ENCODE measurements at regions not wholly inside any gene's neighbourhood (a gene's known extent, or its start where the extent isn't known, plus 50 kb on each side); places are given as distances from the start of the nearest gene placed in this dataset.

DNA sequence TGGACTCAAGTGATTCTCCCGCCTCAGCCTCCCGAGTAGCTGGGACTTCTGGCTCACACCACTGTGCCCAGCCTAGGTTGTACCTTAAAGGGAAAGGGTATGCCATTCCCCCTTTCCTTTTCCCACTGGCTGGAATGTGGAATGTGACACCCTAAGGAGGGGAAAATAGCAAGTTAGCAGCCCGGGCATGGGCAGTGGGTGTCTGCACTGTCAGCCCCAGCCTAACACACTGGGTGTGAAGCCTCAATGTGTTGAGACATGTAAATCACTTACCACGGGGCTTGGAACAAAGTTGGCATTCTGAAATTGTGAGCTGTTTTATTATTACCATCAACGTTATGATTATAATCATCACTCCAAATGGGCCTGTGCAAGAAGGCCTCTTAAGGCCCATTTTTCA is 80.8 kb upstream of the PTPN1 start:
- TF ChIP-seq POLR2A (IDR thresholded peaks at IDR 0.05; ENCODE audit: low read depth), result no peak
- no peak for TF ChIP-seq EP300 (IDR thresholded peaks at IDR 0.05)
- TF ChIP-seq POLR2AphosphoS5 (IDR thresholded peaks at IDR 0.05), result no peak
- intact Hi-C loops (cut with DNase I), result no loop called here
- Histone ChIP-seq H3K4me3 (no peak overlapping the region), H3K36me3 (no peaks in the 10 kb centered on the region), H3K27me3 (no peaks in the 10 kb centered on the region), H3K9me3 (no peaks in the 10 kb centered on the region), H3K4me1 (peaks cover 18 to 25% (median 19%) of the 10 kb centered on the region in 4 donors), H3K27ac (replicated peaks in 1 of 4) (no peak overlapping the region)
- 69% methylated on average over 3 of the region's 5 CpGs for WGBS
- no peak for DNase-seq (ENCODE audit: extremely low spot score)

DNA sequence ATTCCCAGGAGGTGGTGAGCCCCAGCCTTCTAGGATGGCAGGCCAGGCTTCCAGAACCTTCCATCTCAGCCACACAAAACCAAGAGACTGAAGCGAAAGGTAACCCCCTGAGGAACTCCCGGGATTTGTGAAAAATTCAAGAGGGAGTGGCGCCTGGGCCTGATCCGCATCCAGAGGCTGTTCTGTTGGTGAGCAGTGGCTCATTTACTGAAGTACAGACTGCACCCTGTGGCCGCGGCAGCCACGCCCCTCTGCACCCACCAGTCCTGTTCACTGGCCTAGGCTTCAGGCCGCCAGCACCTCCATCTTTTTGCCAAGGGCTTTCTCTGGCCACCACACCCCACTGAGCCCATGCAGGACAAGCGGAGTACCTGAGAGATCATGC is 79.1 kb upstream of the PTPN1 start:
- Histone ChIP-seq H3K4me1 (peaks cover 17 to 20% (median 18%) of the 10 kb centered on the region in 4 donors), H3K9me3 (no peaks in the 10 kb centered on the region), H3K4me3 (no peak overlapping the region), H3K27ac (replicated peaks in 1 of 4) (no peak overlapping the region), H3K27me3 (no peaks in the 10 kb centered on the region), H3K36me3 (no peaks in the 10 kb centered on the region)
- no peak for DNase-seq (ENCODE audit: extremely low spot score)
- TF ChIP-seq CTCF (IDR thresholded peaks at IDR 0.05) (no peak), EP300 (IDR thresholded peaks at IDR 0.05) (no peak), POLR2AphosphoS5 (IDR thresholded peaks at IDR 0.05) (no peak), POLR2A (IDR thresholded peaks at IDR 0.05; ENCODE audit: low read depth) (no peak)
- intact Hi-C loops (cut with DNase I), result no loop called here
- WGBS, result 100% methylated on average over 8 of the region's 9 CpGs

GRCh38 chr20:50433001-50433761 is 77.0 kb upstream of the PTPN1 start:
- H3K4me3 ChIP-seq, result no peak overlapping the region
- peaks cover under 1 to 4% (median 2%) of the 10 kb centered on the region in 4 donors for H3K4me1 ChIP-seq
- WGBS, result 89% methylated on average over 4 of the region's 4 CpGs
- no peak for DNase-seq (ENCODE audit: extremely low spot score)
- H3K9me3 ChIP-seq, result no peaks in the 10 kb centered on the region
- TF ChIP-seq CTCF (IDR thresholded peaks at IDR 0.05) (no peak), POLR2A (IDR thresholded peaks at IDR 0.05; ENCODE audit: low read depth) (no peak), POLR2AphosphoS5 (IDR thresholded peaks at IDR 0.05) (no peak), EP300 (IDR thresholded peaks at IDR 0.05) (no peak)
- intact Hi-C loops (cut with DNase I), result no loop called here
- H3K36me3 ChIP-seq, result no peaks in the 10 kb centered on the region
- no peak overlapping the region for H3K27ac ChIP-seq (replicated peaks in 1 of 4)
- H3K27me3 ChIP-seq, result no peaks in the 10 kb centered on the region

DNA sequence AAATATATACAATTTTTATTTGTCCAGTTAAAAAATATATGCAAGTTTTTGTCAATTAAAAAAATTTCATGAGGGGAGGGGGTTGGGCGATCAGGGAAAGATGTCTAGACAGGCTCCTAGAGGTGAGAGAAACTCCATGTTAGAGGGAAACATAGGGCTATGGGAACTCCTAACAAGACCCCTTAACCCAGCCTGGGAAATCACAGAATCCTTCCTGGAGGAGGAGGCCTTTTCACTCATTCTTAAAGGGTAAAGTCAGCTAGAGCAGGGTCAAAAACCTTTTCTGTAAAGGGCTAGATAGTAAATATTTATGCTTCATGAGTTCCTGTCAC is 75.9 kb upstream of the PTPN1 start:
- 100% methylated on average over 1 of the region's 1 CpG for WGBS
- intact Hi-C loops (cut with DNase I), result no loop called here
- peaks cover 0 to 3% (median 1%) of the 10 kb centered on the region in 4 donors for H3K4me1 ChIP-seq
- no peaks in the 10 kb centered on the region for H3K27me3 ChIP-seq
- no peak for DNase-seq (ENCODE audit: extremely low spot score)
- no peaks in the 10 kb centered on the region for H3K36me3 ChIP-seq
- no peak overlapping the region for H3K27ac ChIP-seq (replicated peaks in 1 of 4)
- H3K9me3 ChIP-seq, result no peaks in the 10 kb centered on the region
- TF ChIP-seq EP300 (IDR thresholded peaks at IDR 0.05) (no peak), POLR2A (IDR thresholded peaks at IDR 0.05; ENCODE audit: low read depth) (no peak), CTCF (IDR thresholded peaks at IDR 0.05) (no peak), POLR2AphosphoS5 (IDR thresholded peaks at IDR 0.05) (no peak)
- H3K4me3 ChIP-seq, result no peak overlapping the region

- no peak overlapping the region for H3K4me3 ChIP-seq
- no peaks in the 10 kb centered on the region for H3K9me3 ChIP-seq
- peaks cover 0 to 3% (median 1%) of the 10 kb centered on the region in 4 donors for H3K4me1 ChIP-seq
- H3K36me3 ChIP-seq, result no peaks in the 10 kb centered on the region
- H3K27me3 ChIP-seq, result no peaks in the 10 kb centered on the region
- 66% methylated on average over 6 of the region's 6 CpGs for WGBS
- H3K27ac ChIP-seq (replicated peaks in 1 of 4), result peak overlapping the region in 2 of 4 donors; percentile 19 to 34
- no peak for TF ChIP-seq POLR2AphosphoS5 (IDR thresholded peaks at IDR 0.05)
- TF ChIP-seq CTCF (IDR thresholded peaks at IDR 0.05), result no peak
- no peak for TF ChIP-seq EP300 (IDR thresholded peaks at IDR 0.05)
- TF ChIP-seq POLR2A (IDR thresholded peaks at IDR 0.05; ENCODE audit: low read depth), result no peak
- DNase-seq (ENCODE audit: extremely low spot score), result no peak
- intact Hi-C loops (cut with DNase I), result no loop called here
Measured at GRCh38 chr20:50434653-50435396, 75.4 kb upstream of the PTPN1 start.

Measured in esophagus muscularis mucosa (tissue), 4 donors.